Superior temporal gyrus (tissue), 1 donor: ENCODE measurements at regions not wholly inside any gene's neighbourhood (a gene's known extent, or its start where the extent isn't known, plus 50 kb on each side); places are given as distances from the start of the nearest gene placed in this dataset.

ENCODE experiments used
- DNase-seq: peaks from one replicate; pipeline ENCODE4 v3.0.0-alpha.2; 2016; ENCODE audit errors: extremely low spot score

GRCh38 chr10:53749439-53749838 lies 976.9 kb upstream of the MBL2 start:
- no peak for DNase-seq

GRCh38 chr10:53748319-53748718 lies 975.7 kb upstream of the MBL2 start:
- no peak for DNase-seq

GRCh38 chr10:53744746-53745145 lies 972.2 kb upstream of the MBL2 start:
- DNase-seq = no peak

- no peak for DNase-seq
These were observed 971.6 kb upstream of the MBL2 start for GRCh38 chr10:53744176-53744575.

- DNase-seq = no peak
These were observed 964.5 kb upstream of the MBL2 start for GRCh38 chr10:53737132-53737531.

GRCh38 chr10:53726921-53727320 lies 954.3 kb upstream of the MBL2 start:
- no peak for DNase-seq

- no peak for DNase-seq
These were observed 952.0 kb upstream of the MBL2 start for GRCh38 chr10:53724581-53724980.

GRCh38 chr10:53719658-53720057 lies 947.1 kb upstream of the MBL2 start:
- DNase-seq = no peak

GRCh38 chr10:53716156-53716555 lies 943.6 kb upstream of the MBL2 start:
- no peak for DNase-seq

- no peak for DNase-seq
These were observed 940.8 kb upstream of the MBL2 start for GRCh38 chr10:53713431-53713830.

- DNase-seq = no peak
These were observed 929.9 kb upstream of the MBL2 start for GRCh38 chr10:53702489-53702888.

- no peak for DNase-seq
These were observed 928.6 kb upstream of the MBL2 start for GRCh38 chr10:53701213-53701612.

GRCh38 chr10:53700278-53700677 lies 927.7 kb upstream of the MBL2 start:
- DNase-seq = no peak

- DNase-seq = no peak
These were observed 927.1 kb upstream of the MBL2 start for GRCh38 chr10:53699684-53700083.

GRCh38 chr10:53699231-53699630 lies 926.6 kb upstream of the MBL2 start:
- no peak for DNase-seq

- no peak for DNase-seq
These were observed 924.5 kb upstream of the MBL2 start for GRCh38 chr10:53697038-53697437.

- no peak for DNase-seq
These were observed 918.1 kb upstream of the MBL2 start for GRCh38 chr10:53690524-53691240.

GRCh38 chr10:53687800-53688199 lies 915.2 kb upstream of the MBL2 start:
- DNase-seq = no peak

- no peak for DNase-seq
These were observed 910.3 kb upstream of the MBL2 start for GRCh38 chr10:53682885-53683284.

GRCh38 chr10:53682458-53682857 lies 909.9 kb upstream of the MBL2 start:
- no peak for DNase-seq

GRCh38 chr10:53679666-53680065 lies 907.1 kb upstream of the MBL2 start:
- no peak for DNase-seq

GRCh38 chr10:53675177-53675576 lies 902.6 kb upstream of the MBL2 start:
- DNase-seq = no peak

GRCh38 chr10:53667063-53667462 lies 894.5 kb upstream of the MBL2 start:
- DNase-seq = no peak
